HG03565 (cell line): ENCODE measurements at regions not wholly inside any gene's neighbourhood (a gene's known extent, or its start where the extent isn't known, plus 50 kb on each side); places are given as distances from the start of the nearest gene placed in this dataset.
"Not testable (repeated sequence)": the region's sequence is repeated elsewhere in the genome, so short reads cannot be mapped to it uniquely, and the experiment has no call there.

Experiments used
- ATAC-seq: cut with Tn5 transposase; IDR thresholded peaks from one replicate; pipeline ENCODE4 v1.9.1; 2021; ENCODE audit warnings: mild to moderate bottlenecking, moderate library complexity; ENCODE audit not compliant: unreplicated experiment

- ATAC-seq: no peak
These were observed 927.5 kb downstream of the SLC6A15 start for GRCh38 chr12:83985084-83985483.

DNA sequence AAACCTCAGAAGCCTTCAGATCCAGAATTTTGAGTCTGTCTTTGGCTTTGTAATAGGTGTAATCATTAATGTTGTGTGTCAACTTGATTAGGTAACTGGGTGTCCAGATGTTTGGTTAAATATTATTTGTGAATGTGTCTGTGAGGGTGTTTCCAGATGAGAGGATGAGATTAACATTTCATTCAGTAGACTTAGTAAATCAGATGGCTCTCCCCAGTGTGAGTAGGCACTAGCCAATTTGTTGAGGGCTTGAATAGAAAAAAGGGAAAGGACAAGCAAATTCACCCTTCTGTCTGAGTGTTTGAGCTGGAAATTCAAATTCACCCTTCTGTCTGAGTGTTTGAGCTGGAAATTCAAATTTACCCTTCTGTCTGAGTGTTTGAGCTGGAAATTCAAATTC lies 932.2 kb downstream of the SLC6A15 start:
- ATAC-seq: no peak

GRCh38 chr12:83979785-83980184 lies 932.8 kb downstream of the SLC6A15 start:
- ATAC-seq: no peak

GRCh38 chr12:83971781-83972180 lies 940.8 kb downstream of the SLC6A15 start:
- ATAC-seq: no peak

DNA sequence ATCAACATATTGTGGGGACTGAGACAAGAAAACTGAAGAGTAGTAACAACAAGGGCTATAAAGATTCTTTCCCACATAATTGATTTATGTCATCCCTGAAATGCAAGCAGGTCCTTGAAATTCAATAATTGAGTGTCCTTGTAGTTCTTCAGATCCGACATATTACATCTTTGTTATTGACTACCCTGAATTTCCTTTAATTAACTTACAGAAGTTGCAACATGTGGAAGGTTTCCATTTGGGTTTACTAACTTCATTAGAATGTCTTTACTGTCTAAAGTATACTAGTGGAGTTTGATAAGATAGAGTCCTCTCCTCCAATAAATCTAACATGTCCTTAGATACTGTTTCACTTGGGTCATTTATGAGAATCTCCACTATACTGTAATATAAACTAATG lies 951.8 kb downstream of the SLC6A15 start:
- ATAC-seq: no peak

DNA sequence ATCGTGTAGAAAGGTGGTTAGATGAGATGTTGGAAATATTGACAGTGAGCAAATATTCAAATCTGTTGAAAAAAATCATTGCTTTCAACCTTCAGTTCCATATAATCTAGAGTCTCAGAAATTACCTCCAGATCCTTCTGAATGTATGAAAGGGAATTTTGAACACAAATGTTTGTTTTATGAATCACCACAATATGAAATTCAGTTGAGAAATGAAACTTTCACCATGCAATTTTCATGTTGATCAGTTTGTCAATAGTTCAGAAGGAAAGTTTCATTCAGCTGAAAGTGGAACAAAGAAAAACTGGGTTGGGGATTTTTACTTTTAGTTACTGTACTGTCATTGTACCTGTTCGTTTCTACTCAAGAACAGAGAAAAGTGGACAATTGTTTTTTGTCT lies 953.6 kb downstream of the SLC6A15 start:
- no peak for ATAC-seq

GRCh38 chr12:83954956-83955601 lies 957.5 kb downstream of the SLC6A15 start:
- ATAC-seq: no peak

DNA sequence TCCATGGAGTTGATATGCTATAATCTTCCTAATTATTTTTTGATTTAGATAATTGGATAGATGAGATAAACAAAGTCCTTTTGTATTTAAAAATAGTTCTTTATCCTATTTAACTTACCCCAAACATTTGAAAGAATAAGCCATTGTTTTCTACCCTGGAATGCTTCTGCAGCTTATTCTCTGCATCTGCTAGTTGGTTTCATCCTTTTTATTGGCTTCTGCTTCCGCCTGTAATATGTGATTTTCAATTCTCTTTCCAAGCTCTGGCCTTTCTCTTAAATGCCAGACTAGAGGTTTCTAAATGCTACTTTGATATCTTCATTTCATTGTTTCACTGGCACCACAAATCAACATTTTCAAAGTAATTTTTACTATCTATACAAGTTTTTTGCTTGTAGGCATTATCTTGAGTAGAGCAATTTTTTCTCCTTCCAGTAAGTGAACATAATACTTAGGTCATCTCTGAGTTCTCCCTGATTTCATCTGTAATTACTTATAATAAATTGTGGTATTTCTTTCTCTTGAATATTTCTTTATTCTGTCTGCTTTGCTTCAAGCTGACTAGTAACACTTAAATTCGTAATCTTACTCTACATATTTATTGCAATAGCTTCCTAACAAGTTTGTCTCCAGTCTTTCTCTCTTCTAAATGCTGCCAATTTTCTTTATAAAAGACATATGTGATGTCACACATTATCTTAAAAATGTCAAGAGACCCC lies 958.4 kb downstream of the SLC6A15 start:
- ATAC-seq: no peak

GRCh38 chr12:83945871-83946270 lies 966.7 kb downstream of the SLC6A15 start:
- ATAC-seq: no peak

- no peak for ATAC-seq
These were observed 972.9 kb downstream of the SLC6A15 start for GRCh38 chr12:83939718-83940117.

DNA sequence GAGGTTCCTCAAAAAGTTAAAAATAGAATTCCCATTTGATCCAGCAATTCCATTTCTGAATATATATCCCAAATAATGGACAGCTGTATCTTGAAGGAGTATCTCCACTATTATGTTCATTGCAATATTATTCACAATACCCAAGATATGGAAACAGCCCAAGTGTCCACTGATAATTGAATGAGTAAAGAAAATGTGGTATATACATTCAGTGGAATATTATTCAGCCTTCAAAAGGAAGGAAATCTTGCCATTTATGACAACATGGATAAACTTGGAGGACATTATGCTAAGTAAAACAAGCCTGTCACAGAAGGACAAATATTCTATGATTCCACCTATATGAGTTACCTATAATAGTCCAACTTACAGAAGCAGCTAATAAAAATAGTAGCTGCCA lies 979.0 kb downstream of the SLC6A15 start:
- ATAC-seq: no peak

- ATAC-seq: no peak
These were observed 980.6 kb downstream of the SLC6A15 start for GRCh38 chr12:83932011-83932410.

GRCh38 chr12:83931451-83931850 lies 981.1 kb downstream of the SLC6A15 start:
- ATAC-seq: no peak

DNA sequence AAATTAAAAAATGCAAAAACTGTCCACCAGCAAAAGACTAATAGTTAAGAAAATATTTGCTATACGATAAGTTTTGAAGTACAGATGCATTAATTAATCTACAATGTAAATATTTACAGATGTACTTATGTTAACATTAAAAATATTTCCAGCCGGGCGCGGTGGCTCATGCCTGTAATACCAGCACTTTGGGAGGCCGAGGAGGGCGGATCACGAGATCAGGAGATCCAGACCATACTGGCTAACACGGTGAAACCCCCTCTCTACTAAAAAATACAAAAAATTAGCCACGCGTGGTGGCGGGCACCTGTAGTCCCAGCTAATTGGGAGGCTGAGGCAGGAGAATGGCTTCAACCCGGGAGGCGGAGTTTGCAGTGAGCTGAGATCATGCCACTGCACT lies 982.8 kb downstream of the SLC6A15 start:
- ATAC-seq: not testable (repeated sequence)

DNA sequence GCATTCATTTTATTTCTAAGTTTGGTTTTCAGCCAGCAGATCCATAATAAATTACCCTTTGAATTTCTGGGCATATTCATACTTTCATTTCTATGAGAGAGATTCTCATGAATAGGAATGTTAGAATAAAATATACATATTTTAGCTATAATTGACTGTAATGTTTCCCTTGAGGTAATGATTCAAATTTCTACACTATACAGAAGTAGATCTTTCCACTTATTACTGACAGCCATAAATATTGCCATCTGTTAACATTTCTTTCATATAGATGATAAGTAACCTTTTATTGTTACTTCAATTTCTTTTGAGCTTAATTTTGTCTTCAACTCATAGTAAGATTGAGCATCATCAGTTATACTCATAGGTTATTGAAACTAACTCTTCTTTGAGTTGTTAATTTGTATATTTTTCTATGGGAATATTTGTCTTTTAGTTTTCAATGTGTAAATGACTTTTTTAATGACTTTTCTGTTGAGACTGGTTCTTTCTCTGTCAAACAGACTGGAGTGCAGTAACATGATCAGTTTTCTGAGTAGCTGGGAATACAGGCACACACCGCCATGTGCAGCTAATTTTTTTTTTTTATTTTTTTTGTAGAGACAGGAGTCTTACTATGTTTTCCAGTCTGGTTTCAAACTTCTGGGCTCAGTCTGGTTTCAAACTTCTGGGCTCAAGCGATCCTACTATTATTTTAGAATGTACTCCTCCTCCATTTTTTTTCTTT lies 991.6 kb downstream of the SLC6A15 start:
- no peak for ATAC-seq

DNA sequence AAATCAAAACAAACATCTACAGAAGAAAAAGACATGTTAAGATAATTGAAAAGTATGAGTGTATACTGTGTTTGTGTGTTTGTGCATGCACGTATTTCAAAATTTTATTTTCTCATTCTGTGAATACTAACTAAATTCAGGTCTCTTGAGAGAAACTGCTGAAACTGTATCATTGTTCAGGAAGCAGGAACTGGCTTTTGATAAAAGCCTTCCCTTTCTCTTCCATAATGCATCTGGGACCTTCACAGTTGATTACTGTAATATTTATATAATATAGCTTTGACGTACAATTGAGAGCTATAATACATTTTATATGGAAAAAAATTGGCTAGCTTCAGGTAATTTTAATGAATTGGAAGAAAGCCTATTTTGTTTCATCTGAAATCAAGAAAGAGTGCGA lies 993.5 kb downstream of the SLC6A15 start:
- ATAC-seq: no peak

- no peak for ATAC-seq
These were observed 1008.4 kb downstream of the SLC6A15 start for GRCh38 chr12:83904175-83904574.

- no peak for ATAC-seq
These were observed 1016.2 kb downstream of the SLC6A15 start for GRCh38 chr12:83896416-83896815.

- no peak for ATAC-seq
These were observed 1019.5 kb downstream of the SLC6A15 start for GRCh38 chr12:83893101-83893500.

DNA sequence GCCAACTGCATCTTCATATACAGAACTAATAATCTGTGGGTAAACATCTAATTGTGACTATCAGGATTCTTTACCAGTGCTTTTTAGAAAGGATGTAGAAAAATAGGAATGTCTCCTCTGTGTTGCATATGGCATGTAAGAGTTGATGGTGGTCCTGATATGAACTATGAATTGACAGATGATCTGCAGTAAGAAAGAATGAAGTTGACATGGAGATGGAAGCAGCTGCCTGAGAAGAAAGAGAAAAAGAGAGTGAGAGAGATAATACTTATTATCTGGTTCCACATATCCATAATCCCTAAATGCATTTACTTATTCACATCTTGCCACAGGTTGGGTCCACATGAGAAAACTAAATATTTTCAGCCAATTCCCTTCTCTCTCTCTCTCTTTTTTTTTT lies 1022.9 kb downstream of the SLC6A15 start:
- ATAC-seq: no peak

- ATAC-seq: no peak
These were observed 1026.1 kb downstream of the SLC6A15 start for GRCh38 chr12:83886479-83886878.
